ENCODE measurements at regions not wholly inside any gene's neighbourhood (a gene's known extent, or its start where the extent isn't known, plus 50 kb on each side); places are given as distances from the start of the nearest gene placed in this dataset.

DNA sequence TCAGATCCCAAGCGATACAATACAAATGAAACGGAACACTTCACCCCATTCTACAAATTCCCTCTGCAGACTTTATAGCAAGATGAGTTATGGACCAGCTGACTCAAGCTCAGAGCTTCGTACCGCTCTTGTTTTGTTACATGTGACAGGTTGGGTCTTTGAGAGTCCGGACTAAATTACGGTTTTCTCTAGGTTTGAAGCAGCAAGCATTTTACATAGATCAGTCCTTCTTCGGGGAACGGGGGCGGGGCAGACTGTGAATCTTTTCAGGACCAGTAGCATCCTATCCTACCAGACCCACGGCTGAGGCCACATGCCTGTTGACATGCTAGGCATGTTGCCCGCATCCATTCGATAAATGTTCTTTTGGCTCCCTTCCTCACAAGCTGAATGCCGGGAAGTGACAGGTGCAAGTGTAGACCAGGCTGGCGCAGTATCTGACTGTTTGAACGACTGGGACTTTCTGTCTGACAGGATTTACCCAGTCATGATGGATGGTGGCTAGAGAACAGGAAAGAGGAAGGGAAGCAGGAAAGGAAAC, 811.0 kb upstream of the GRAMD2B start:
- DNase-seq (ENCODE audit: low spot score), result no peak
- Histone ChIP-seq H3K4me1 (ENCODE audit: control insufficient read depth in 4 of 4, insufficient read depth in 4 of 4, low read length in 3 of 4) (no peaks in the 10 kb centered on the region), H3K27ac (ENCODE audit: low read depth in 1 of 2, low read length in 2 of 2) (no peak overlapping the region), H3K4me3 (ENCODE audit: low read depth in 1 of 3, low read length in 3 of 3) (no peak overlapping the region), H3K27me3 (ENCODE audit: control insufficient read depth in 4 of 4, insufficient read depth in 4 of 4, low read length in 3 of 4) (no peaks in the 10 kb centered on the region), H3K9ac (ENCODE audit: low read depth in 1 of 2, low read length in 2 of 2) (no peak overlapping the region), H3K36me3 (ENCODE audit: control insufficient read depth in 4 of 4, insufficient read depth in 3 of 4, low read depth in 1 of 4, low read length in 3 of 4) (no peaks in the 10 kb centered on the region), H3K9me3 (ENCODE audit: control insufficient read depth in 4 of 4, low read length in 3 of 4) (no peaks in the 10 kb centered on the region)
- no peak for TF ChIP-seq GABPA (IDR thresholded peaks at IDR 0.05 in 1 of 2, conservative IDR thresholded peaks at IDR 0.05 in 1 of 2)
- 84% methylated on average over 15 of the region's 15 CpGs for WGBS

DNA sequence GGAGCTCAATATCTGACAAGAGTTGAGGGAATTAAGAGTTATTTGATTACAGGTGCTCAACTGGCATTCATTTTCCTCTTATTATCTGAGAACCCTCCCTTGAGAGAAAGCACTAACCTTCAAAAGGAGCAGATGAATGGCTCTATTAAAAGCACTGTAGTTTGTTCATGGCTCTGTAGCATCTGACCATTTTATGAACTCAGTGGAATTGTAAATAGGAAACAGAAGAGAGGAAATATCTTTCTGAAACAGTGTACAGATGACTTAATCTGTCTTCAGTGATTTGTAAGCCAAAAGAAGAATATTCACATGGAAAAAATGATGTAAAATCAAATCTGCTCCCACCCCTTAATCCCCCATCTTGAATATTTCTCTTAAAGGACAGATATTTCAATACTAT, 810.4 kb upstream of the GRAMD2B start:
- Histone ChIP-seq H3K4me3 (ENCODE audit: low read depth in 1 of 3, low read length in 3 of 3) (no peak overlapping the region), H3K36me3 (ENCODE audit: control insufficient read depth in 4 of 4, insufficient read depth in 3 of 4, low read depth in 1 of 4, low read length in 3 of 4) (no peaks in the 10 kb centered on the region), H3K9ac (ENCODE audit: low read depth in 1 of 2, low read length in 2 of 2) (no peak overlapping the region), H3K9me3 (ENCODE audit: control insufficient read depth in 4 of 4, low read length in 3 of 4) (no peaks in the 10 kb centered on the region), H3K27ac (ENCODE audit: low read depth in 1 of 2, low read length in 2 of 2) (no peak overlapping the region), H3K4me1 (ENCODE audit: control insufficient read depth in 4 of 4, insufficient read depth in 4 of 4, low read length in 3 of 4) (no peaks in the 10 kb centered on the region), H3K27me3 (ENCODE audit: control insufficient read depth in 4 of 4, insufficient read depth in 4 of 4, low read length in 3 of 4) (no peaks in the 10 kb centered on the region)
- TF ChIP-seq SP1 (IDR thresholded peaks at IDR 0.05), result no peak
- DNase-seq (ENCODE audit: low spot score), result no peak

DNA sequence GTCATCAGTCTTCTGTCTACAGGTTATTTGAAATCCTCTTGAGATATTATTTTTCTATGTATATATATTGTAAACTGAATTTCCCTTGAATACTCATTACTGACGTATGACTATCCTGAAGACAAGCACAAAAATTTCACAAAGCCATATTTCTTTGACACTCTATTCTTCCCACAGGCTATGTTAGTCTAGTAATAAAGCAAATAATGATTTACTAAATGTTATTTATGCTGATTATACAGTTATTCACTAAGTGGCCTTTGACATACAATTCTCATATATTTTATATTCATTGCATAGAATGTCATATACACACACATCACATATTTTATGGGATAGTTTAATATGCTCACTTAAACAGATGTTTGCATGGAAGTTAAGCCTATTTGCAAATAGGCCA, 793.0 kb upstream of the GRAMD2B start:
- no peak overlapping the region for H3K4me3 ChIP-seq (ENCODE audit: low read depth in 1 of 3, low read length in 3 of 3)
- no peaks in the 10 kb centered on the region for H3K36me3 ChIP-seq (ENCODE audit: control insufficient read depth in 4 of 4, insufficient read depth in 3 of 4, low read depth in 1 of 4, low read length in 3 of 4)
- no peak overlapping the region for H3K27ac ChIP-seq (ENCODE audit: low read depth in 1 of 2, low read length in 2 of 2)
- H3K4me1 ChIP-seq (ENCODE audit: control insufficient read depth in 4 of 4, insufficient read depth in 4 of 4, low read length in 3 of 4), result no peaks in the 10 kb centered on the region
- no peak for DNase-seq (ENCODE audit: low spot score)
- 88% methylated on average over 1 of the region's 1 CpG for WGBS
- TF ChIP-seq, protein P1, sequence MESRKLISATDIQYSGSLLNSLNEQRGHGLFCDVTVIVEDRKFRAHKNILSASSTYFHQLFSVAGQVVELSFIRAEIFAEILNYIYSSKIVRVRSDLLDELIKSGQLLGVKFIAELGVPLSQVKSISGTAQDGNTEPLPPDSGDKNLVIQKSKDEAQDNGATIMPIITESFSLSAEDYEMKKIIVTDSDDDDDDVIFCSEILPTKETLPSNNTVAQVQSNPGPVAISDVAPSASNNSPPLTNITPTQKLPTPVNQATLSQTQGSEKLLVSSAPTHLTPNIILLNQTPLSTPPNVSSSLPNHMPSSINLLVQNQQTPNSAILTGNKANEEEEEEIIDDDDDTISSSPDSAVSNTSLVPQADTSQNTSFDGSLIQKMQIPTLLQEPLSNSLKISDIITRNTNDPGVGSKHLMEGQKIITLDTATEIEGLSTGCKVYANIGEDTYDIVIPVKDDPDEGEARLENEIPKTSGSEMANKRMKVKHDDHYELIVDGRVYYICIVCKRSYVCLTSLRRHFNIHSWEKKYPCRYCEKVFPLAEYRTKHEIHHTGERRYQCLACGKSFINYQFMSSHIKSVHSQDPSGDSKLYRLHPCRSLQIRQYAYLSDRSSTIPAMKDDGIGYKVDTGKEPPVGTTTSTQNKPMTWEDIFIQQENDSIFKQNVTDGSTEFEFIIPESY (IDR thresholded peaks at IDR 0.05), result no peak
- TF ChIP-seq, protein P2, sequence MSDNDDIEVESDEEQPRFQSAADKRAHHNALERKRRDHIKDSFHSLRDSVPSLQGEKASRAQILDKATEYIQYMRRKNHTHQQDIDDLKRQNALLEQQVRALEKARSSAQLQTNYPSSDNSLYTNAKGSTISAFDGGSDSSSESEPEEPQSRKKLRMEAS (IDR thresholded peaks at IDR 0.05), result no peak
- no peak for TF ChIP-seq TAF1 (conservative IDR thresholded peaks at IDR 0.05)
- TF ChIP-seq, protein P3, sequence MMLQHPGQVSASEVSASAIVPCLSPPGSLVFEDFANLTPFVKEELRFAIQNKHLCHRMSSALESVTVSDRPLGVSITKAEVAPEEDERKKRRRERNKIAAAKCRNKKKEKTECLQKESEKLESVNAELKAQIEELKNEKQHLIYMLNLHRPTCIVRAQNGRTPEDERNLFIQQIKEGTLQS (IDR thresholded peaks at IDR 0.05), result no peak
- TF ChIP-seq, protein P4, sequence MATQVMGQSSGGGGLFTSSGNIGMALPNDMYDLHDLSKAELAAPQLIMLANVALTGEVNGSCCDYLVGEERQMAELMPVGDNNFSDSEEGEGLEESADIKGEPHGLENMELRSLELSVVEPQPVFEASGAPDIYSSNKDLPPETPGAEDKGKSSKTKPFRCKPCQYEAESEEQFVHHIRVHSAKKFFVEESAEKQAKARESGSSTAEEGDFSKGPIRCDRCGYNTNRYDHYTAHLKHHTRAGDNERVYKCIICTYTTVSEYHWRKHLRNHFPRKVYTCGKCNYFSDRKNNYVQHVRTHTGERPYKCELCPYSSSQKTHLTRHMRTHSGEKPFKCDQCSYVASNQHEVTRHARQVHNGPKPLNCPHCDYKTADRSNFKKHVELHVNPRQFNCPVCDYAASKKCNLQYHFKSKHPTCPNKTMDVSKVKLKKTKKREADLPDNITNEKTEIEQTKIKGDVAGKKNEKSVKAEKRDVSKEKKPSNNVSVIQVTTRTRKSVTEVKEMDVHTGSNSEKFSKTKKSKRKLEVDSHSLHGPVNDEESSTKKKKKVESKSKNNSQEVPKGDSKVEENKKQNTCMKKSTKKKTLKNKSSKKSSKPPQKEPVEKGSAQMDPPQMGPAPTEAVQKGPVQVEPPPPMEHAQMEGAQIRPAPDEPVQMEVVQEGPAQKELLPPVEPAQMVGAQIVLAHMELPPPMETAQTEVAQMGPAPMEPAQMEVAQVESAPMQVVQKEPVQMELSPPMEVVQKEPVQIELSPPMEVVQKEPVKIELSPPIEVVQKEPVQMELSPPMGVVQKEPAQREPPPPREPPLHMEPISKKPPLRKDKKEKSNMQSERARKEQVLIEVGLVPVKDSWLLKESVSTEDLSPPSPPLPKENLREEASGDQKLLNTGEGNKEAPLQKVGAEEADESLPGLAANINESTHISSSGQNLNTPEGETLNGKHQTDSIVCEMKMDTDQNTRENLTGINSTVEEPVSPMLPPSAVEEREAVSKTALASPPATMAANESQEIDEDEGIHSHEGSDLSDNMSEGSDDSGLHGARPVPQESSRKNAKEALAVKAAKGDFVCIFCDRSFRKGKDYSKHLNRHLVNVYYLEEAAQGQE (IDR thresholded peaks at IDR 0.05), result no peak
- TF ChIP-seq, protein P5, sequence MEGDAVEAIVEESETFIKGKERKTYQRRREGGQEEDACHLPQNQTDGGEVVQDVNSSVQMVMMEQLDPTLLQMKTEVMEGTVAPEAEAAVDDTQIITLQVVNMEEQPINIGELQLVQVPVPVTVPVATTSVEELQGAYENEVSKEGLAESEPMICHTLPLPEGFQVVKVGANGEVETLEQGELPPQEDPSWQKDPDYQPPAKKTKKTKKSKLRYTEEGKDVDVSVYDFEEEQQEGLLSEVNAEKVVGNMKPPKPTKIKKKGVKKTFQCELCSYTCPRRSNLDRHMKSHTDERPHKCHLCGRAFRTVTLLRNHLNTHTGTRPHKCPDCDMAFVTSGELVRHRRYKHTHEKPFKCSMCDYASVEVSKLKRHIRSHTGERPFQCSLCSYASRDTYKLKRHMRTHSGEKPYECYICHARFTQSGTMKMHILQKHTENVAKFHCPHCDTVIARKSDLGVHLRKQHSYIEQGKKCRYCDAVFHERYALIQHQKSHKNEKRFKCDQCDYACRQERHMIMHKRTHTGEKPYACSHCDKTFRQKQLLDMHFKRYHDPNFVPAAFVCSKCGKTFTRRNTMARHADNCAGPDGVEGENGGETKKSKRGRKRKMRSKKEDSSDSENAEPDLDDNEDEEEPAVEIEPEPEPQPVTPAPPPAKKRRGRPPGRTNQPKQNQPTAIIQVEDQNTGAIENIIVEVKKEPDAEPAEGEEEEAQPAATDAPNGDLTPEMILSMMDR (IDR thresholded peaks at IDR 0.05; ENCODE audit: low read depth, low read length, missing input control), result no peak
- TF ChIP-seq YY1 (IDR thresholded peaks at IDR 0.05), result no peak
- no peak for TF ChIP-seq RXRA (IDR thresholded peaks at IDR 0.05)
- no peak for TF ChIP-seq FOXA1 (IDR thresholded peaks at IDR 0.05)
- TF ChIP-seq SP1 (IDR thresholded peaks at IDR 0.05), result no peak
- no peak for TF ChIP-seq FOXA2 (IDR thresholded peaks at IDR 0.05)
- no peaks in the 10 kb centered on the region for H3K27me3 ChIP-seq (ENCODE audit: control insufficient read depth in 4 of 4, insufficient read depth in 4 of 4, low read length in 3 of 4)
- H3K9ac ChIP-seq (ENCODE audit: low read depth in 1 of 2, low read length in 2 of 2), result no peak overlapping the region
- no peaks in the 10 kb centered on the region for H3K9me3 ChIP-seq (ENCODE audit: control insufficient read depth in 4 of 4, low read length in 3 of 4)

Data from liver (tissue), 8 donors.